ENCODE measurements at regions not wholly inside any gene's neighbourhood (a gene's known extent, or its start where the extent isn't known, plus 50 kb on each side); places are given as distances from the start of the nearest gene placed in this dataset.

- DNase-seq (ENCODE audit: low spot score): no peak
Measured at GRCh38 chr6:40075056-40075590, 140.9 kb upstream of the MOCS1 start.

GRCh38 chr6:40074306-40075055 is 140.2 kb upstream of the MOCS1 start:
- DNase-seq (ENCODE audit: low spot score): no peak

- no peak for DNase-seq (ENCODE audit: low spot score)
Measured at GRCh38 chr6:40066372-40066771, 132.1 kb upstream of the MOCS1 start.

GRCh38 chr6:40056865-40057264 is 122.6 kb upstream of the MOCS1 start:
- DNase-seq (ENCODE audit: low spot score): no peak

- no peak for DNase-seq (ENCODE audit: low spot score)
Measured at GRCh38 chr6:40054602-40055001, 120.3 kb upstream of the MOCS1 start.

GRCh38 chr6:40054186-40054585 is 119.9 kb upstream of the MOCS1 start:
- DNase-seq (ENCODE audit: low spot score): no peak

GRCh38 chr6:40049128-40049527 is 114.9 kb upstream of the MOCS1 start:
- DNase-seq (ENCODE audit: low spot score): no peak

GRCh38 chr6:40044196-40044595 is 109.9 kb upstream of the MOCS1 start:
- DNase-seq (ENCODE audit: low spot score): no peak

- no peak for DNase-seq (ENCODE audit: low spot score)
Measured at GRCh38 chr6:40042232-40042631, 108.0 kb upstream of the MOCS1 start.

GRCh38 chr6:40039042-40039441 is 104.8 kb upstream of the MOCS1 start:
- DNase-seq (ENCODE audit: low spot score): no peak

GRCh38 chr6:40038626-40039025 is 104.4 kb upstream of the MOCS1 start:
- no peak for DNase-seq (ENCODE audit: low spot score)

- DNase-seq (ENCODE audit: low spot score): no peak
Measured at GRCh38 chr6:40037271-40037670, 103.0 kb upstream of the MOCS1 start.

- DNase-seq (ENCODE audit: low spot score): no peak
Measured at GRCh38 chr6:40036186-40036585, 101.9 kb upstream of the MOCS1 start.

GRCh38 chr6:40028449-40028848 is 94.2 kb upstream of the MOCS1 start:
- no peak for DNase-seq (ENCODE audit: low spot score)

- no peak for DNase-seq (ENCODE audit: low spot score)
Measured at GRCh38 chr6:40022867-40023266, 88.6 kb upstream of the MOCS1 start.

- DNase-seq (ENCODE audit: low spot score): no peak
Measured at GRCh38 chr6:40020166-40020565, 85.9 kb upstream of the MOCS1 start.

GRCh38 chr6:40015530-40015929 is 81.3 kb upstream of the MOCS1 start:
- no peak for DNase-seq (ENCODE audit: low spot score)

GRCh38 chr6:40011844-40012243 is 77.6 kb upstream of the MOCS1 start:
- no peak for DNase-seq (ENCODE audit: low spot score)

- no peak for DNase-seq (ENCODE audit: low spot score)
Measured at GRCh38 chr6:40000964-40001515, 66.8 kb upstream of the MOCS1 start.

GRCh38 chr6:39999006-39999867 is 65.0 kb upstream of the MOCS1 start:
- DNase-seq (ENCODE audit: low spot score): no peak

- no peak for DNase-seq (ENCODE audit: low spot score)
Measured at GRCh38 chr6:39998126-39998525, 63.9 kb upstream of the MOCS1 start.

- DNase-seq (ENCODE audit: low spot score): no peak
Measured at GRCh38 chr6:39997101-39997635, 62.9 kb upstream of the MOCS1 start.

Measured in H4 (cell line).